Erythroblast (primary cell): ENCODE measurements at regions not wholly inside any gene's neighbourhood (a gene's known extent, or its start where the extent isn't known, plus 50 kb on each side); places are given as distances from the start of the nearest gene placed in this dataset.

Experiments used
- GATA1 ChIP-seq: IDR thresholded peaks from 2 replicates; pipeline ENCODE4 v1.6.1; 2011; ENCODE audit warnings: low read depth, mild to moderate bottlenecking, control low read depth, low read length, moderate library complexity
- POLR2A ChIP-seq: IDR thresholded peaks from 2 replicates; pipeline ENCODE4 v1.6.1; 2011; ENCODE audit warnings: mild to moderate bottlenecking, low read length

DNA sequence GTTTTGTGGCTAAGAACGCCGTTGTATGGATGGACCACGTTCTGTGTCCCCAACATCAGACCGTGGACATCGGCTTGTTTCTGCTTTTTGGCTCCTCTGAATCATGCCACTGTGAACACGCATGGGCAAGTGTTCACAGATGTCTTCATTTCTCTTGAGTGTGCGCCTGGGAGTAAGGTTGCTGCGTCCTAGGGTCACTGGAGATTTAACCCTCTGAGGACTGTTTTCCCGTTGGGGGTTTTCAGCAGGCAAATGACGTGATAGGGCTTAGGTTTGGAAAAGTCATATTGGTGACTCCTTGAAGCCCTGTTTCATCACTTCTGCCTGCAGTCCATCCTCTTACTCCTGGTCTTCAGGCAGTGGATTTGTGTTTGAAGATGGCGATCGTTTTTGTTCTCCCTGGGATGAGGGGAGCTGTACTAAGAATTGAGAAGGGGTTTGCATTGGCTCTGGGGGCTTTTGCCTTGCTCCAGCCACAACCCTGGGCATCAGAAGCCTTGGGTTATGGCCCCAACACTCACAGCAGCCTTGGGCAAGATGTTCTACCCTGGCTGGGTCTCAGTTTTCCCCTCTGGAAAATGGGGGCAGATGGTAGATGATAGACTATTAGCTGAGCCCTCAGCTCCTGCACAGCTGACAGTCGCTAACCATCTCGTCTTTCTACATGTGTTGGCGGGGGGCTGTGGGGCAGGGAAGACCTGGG, 67.2 kb upstream of the CIBAR2 start:
- TF ChIP-seq POLR2A (no peak), GATA1 (no peak)
